Right lobe of liver (tissue), 6 donors: ENCODE measurements at regions not wholly inside any gene's neighbourhood (a gene's known extent, or its start where the extent isn't known, plus 50 kb on each side); places are given as distances from the start of the nearest gene placed in this dataset.

Experiments
- ATAC-seq, 4 donors: fragments of 200-7000 bp; cut with Tn5 transposase; one replicate each; pipeline ENCODE4 v1.9.1; 2020; ENCODE audit warnings: mild to moderate bottlenecking in 4 of 4, moderate library complexity in 4 of 4
- DNase-seq, 3 donors: peaks; one replicate each; pipeline ENCODE4 v3.0.0-alpha.2; 2020
- H3K27ac ChIP-seq, 3 donors: fragments of 200-600 bp; one replicate each; pipeline ENCODE4 v1.8.0; 2022
- H3K27me3 ChIP-seq, 2 donors: fragments of 200-600 bp; one replicate each; pipeline ENCODE4 v1.8.0; 2022
- H3K36me3 ChIP-seq, 4 donors: fragments of 200-600 bp; sonication (generic) in 1 of 4; one replicate each; pipeline versions ENCODE4 v1.5.1 to v1.8.0; 2017 to 2022; ENCODE audit warnings: control low read depth in 1 of 4
- H3K4me1 ChIP-seq, 4 donors: fragments of 200-600 bp; sonication (generic) in 1 of 4; one replicate each; pipeline versions ENCODE4 v1.5.1 to v1.8.0; 2017 to 2022; ENCODE audit warnings: control low read depth in 1 of 4
- H3K4me3 ChIP-seq, 3 donors: fragments of 200-600 bp; one replicate each; pipeline ENCODE4 v1.8.0; 2022
- H3K9me3 ChIP-seq, 4 donors: fragments of 200-600 bp; sonication (generic) in 1 of 4; one replicate each; pipeline versions ENCODE4 v1.5.1 to v1.8.0; 2017 to 2022; ENCODE audit warnings: control low read depth in 1 of 4
- POLR2A ChIP-seq: fragments of 450-650 bp; IDR thresholded peaks from one replicate; pipeline ENCODE4 v1.6.1; 2017; ENCODE audit warnings: antibody characterized with exemption, mild to moderate bottlenecking
- WGBS: methylation state at CpG from one replicate; pipeline ENCODE4 v1.1.6; 2018; ENCODE audit warnings: low coverage, low lambda C conversion rate; ENCODE audit not compliant: insufficient coverage; ENCODE audit errors: missing lambda C conversion rate; 5-methylcytosine and 5-hydroxymethylcytosine counted together
- intact Hi-C, 2 donors: fragments of 100-400 bp; cut with DNase I; formaldehyde crosslinking; loops; one replicate each; pipeline versions ENCODE4 v1.11.2 to v1.14.1; 2022
- TF ChIP-seq, protein P1 (sequence below), 4 donors: fragments of 200-600 bp in 3 of 4; fragments of 450-650 bp in 1 of 4; IDR thresholded peaks; one replicate each; pipeline versions ENCODE4 v1.5.1 to v1.8.0; 2016 to 2022; ENCODE audit warnings: antibody characterized with exemption in 4 of 4, mild to moderate bottlenecking in 2 of 4
- donor health status: DM: no; HTN: yes; CAD: no.
- donor health status: DM: no; HTN: no; CAD: no.
- donor health status: DM: no; HTN: no; CAD: no.
- donor health status: DM: no; HTN: yes; CAD: no.
- donor health status: DM: no; HTN: yes; CAD: no.

DNA sequence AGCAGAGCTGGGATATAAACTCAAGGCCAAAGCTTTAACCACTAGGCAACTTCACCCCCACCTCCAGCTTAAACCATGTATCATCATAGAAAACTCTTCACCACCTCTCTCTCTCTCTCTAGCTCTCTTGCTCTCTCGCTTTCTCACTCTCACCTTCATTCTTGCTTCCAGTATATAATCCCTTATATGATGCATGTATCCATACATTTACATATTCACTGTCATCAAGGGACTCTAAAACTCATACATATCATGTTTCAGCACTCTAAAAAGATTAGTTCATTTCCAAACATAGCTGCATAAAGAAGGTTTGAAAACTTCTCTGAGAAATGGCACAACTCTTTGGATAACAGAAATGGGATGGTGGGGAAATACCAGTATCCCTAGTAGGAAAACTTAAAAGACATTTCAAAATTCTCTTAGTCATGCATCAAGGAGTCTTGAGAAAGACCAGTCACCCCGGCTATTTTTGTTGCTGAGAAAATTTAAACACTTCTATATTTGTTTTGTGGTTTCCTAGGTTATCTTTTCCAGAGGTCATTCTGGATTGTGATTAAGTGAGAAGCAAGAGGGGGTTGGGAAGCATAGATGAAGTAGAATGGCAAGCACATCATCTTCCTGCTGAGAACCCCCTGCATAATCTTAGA lies 447.8 kb upstream of the THBS1 start:
- TF ChIP-seq POLR2A: no peak
- TF ChIP-seq, protein P1, sequence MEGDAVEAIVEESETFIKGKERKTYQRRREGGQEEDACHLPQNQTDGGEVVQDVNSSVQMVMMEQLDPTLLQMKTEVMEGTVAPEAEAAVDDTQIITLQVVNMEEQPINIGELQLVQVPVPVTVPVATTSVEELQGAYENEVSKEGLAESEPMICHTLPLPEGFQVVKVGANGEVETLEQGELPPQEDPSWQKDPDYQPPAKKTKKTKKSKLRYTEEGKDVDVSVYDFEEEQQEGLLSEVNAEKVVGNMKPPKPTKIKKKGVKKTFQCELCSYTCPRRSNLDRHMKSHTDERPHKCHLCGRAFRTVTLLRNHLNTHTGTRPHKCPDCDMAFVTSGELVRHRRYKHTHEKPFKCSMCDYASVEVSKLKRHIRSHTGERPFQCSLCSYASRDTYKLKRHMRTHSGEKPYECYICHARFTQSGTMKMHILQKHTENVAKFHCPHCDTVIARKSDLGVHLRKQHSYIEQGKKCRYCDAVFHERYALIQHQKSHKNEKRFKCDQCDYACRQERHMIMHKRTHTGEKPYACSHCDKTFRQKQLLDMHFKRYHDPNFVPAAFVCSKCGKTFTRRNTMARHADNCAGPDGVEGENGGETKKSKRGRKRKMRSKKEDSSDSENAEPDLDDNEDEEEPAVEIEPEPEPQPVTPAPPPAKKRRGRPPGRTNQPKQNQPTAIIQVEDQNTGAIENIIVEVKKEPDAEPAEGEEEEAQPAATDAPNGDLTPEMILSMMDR (IDR thresholded peaks at IDR 0.05): no peak
- Histone ChIP-seq H3K4me3 (no peak overlapping the region), H3K27me3 (no peaks in the 10 kb centered on the region), H3K27ac (no peak overlapping the region), H3K36me3 (no peaks in the 10 kb centered on the region), H3K4me1 (peaks cover 0 to 7% (median 2%) of the 10 kb centered on the region in 4 donors), H3K9me3 (no peaks in the 10 kb centered on the region)
- intact Hi-C loops: no loop called here
- ATAC-seq: no peak
- DNase-seq: no peak
- WGBS: 44% methylated on average over 2 of the region's 2 CpGs

DNA sequence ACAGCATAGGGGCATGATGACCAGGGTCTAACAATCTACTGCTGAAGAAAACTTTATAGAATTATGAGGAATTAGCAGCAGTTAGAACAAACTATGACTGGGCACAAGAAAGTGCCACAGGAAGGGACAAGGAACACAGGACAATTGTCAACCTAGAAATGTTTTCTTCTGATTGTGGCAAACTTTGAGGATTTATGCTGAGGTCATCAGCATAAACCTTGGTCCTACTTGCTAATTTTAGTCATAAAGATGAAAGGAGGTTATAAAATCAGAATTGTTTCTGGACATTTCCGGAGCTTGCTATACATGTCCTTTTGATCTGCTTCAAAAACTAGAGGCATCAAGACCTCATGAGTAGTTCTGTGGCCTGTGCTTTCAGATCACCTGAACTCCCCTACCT lies 446.6 kb upstream of the THBS1 start:
- intact Hi-C loops: no loop called here
- TF ChIP-seq, protein P1 (IDR thresholded peaks at IDR 0.05): no peak
- TF ChIP-seq POLR2A: no peak
- H3K4me3 ChIP-seq: no peak overlapping the region
- no peaks in the 10 kb centered on the region for H3K9me3 ChIP-seq
- H3K4me1 ChIP-seq: no peaks in the 10 kb centered on the region
- H3K36me3 ChIP-seq: no peaks in the 10 kb centered on the region
- H3K27me3 ChIP-seq: no peaks in the 10 kb centered on the region
- ATAC-seq (no peak), DNase-seq (no peak)
- WGBS: 100% methylated on average over 1 of the region's 1 CpG
- no peak overlapping the region for H3K27ac ChIP-seq

DNA sequence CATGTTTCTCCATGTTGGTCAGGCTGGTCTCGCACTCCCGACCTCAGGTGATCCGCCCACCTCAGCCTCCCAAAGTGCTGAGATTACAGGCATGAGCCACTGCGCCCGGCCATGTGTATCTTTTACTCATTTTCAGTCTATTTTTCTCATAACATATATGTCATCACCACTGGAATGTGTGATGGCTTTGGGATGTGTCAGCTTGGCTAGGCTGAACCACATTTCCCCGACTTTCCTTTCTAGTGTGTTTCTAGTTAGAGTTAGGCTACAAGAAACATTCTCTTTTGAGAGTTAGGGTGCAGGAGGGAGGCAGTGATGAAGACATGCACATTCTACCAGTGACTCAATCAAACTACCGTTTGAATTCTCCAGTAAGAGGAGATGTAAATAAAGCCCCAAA lies 444.9 kb upstream of the THBS1 start:
- H3K9me3 ChIP-seq: no peaks in the 10 kb centered on the region
- no peak overlapping the region for H3K27ac ChIP-seq
- intact Hi-C loops: no loop called here
- TF ChIP-seq POLR2A: no peak
- TF ChIP-seq, protein P1 (IDR thresholded peaks at IDR 0.05): no peak
- H3K4me3 ChIP-seq: no peak overlapping the region
- ATAC-seq (no peak), DNase-seq (no peak)
- H3K36me3 ChIP-seq: no peaks in the 10 kb centered on the region
- H3K4me1 ChIP-seq: no peaks in the 10 kb centered on the region
- no peaks in the 10 kb centered on the region for H3K27me3 ChIP-seq
- WGBS: 77% methylated on average over 7 of the region's 7 CpGs

DNA sequence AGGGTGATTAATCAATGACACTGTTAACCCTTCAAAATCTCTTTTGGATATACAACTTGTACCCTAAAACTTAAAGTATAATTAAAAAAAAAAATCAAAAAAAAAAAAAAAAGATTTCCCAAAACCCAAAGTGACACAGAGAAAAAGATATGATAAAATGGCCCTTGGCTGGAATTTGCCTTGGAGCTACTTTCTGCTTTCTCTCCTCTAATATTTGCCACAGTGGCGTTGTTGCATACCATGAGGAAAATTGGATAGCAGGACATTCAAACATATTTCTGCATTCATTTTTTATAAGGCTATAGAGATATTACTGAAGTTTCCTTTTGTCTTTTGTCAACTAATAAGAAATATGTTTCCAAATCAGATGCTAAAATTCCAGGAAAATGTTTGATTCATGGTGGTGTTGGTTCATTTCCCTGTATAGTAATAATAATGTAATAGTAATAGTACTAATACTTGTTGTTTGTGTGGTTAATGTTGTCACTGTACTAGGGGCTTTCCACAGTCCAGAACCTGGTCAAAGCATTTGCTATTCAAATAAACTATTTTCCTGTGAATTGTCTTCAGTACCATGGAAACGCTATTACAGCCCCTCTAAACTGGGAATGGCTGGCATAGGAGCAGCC lies 441.3 kb upstream of the THBS1 start:
- H3K9me3 ChIP-seq: no peaks in the 10 kb centered on the region
- no peaks in the 10 kb centered on the region for H3K27me3 ChIP-seq
- TF ChIP-seq POLR2A: no peak
- TF ChIP-seq, protein P1 (IDR thresholded peaks at IDR 0.05): no peak
- no peaks in the 10 kb centered on the region for H3K36me3 ChIP-seq
- H3K4me3 ChIP-seq: no peak overlapping the region
- H3K27ac ChIP-seq: no peak overlapping the region
- ATAC-seq (no peak), DNase-seq (no peak)
- no peaks in the 10 kb centered on the region for H3K4me1 ChIP-seq
- WGBS: 71% methylated on average over 2 of the region's 2 CpGs
- intact Hi-C loops: no loop called here
